ENCODE measurements at regions not wholly inside any gene's neighbourhood (a gene's known extent, or its start where the extent isn't known, plus 50 kb on each side); places are given as distances from the start of the nearest gene placed in this dataset.

- H2AFZ ChIP-seq (ENCODE audit: low read depth) = no peak overlapping the region
- ChIA-PET CTCF (interaction anchor here (0.8 to 1.1 kb wide), 2 partner anchors 20 to 301 kb away, joined by 3 to 4 read pairs; no protein-coding TSS in a partner anchor), POLR2A (no interaction called here)
- no peaks in the 10 kb centered on the region for H3K9me3 ChIP-seq
- H3K9ac ChIP-seq = no peak overlapping the region
- no peak overlapping the region for H3K4me2 ChIP-seq
- no peak overlapping the region for H3K27ac ChIP-seq (ENCODE audit: low read depth in 2 of 2, low read length in 1 of 2)
- no peaks in the 10 kb centered on the region for H3K9me2 ChIP-seq
- H3K79me2 ChIP-seq (ENCODE audit: insufficient read depth) = no peaks in the 10 kb centered on the region
- H3K27me3 ChIP-seq (ENCODE audit: insufficient read depth) = no peaks in the 10 kb centered on the region
- H3K4me3 ChIP-seq (ENCODE audit: low read depth in 2 of 2, low read length in 1 of 2) = no peak overlapping the region
- WGBS (ENCODE audit: low lambda C conversion rate) = 56% methylated on average over 23 of the region's 24 CpGs
- H4K20me1 ChIP-seq (ENCODE audit: insufficient read depth) = no peaks in the 10 kb centered on the region
- no peaks in the 10 kb centered on the region for H3F3A ChIP-seq (replicated peaks; ENCODE audit: insufficient read depth)
- H3K4me1 ChIP-seq (ENCODE audit: control insufficient read depth in 1 of 2, insufficient read depth in 2 of 2, low read depth in 1 of 2, low read length in 1 of 2) = peaks cover 0 to 20% of the 10 kb centered on the region in 2 experiments; a peak in 1 of 4 replicates
- H3K36me3 ChIP-seq (replicated peaks in 1 of 2; ENCODE audit: control insufficient read depth in 1 of 2, insufficient read depth in 2 of 2, low read length in 1 of 2) = no peaks in the 10 kb centered on the region
- TF ChIP-seq MEF2A (IDR thresholded peaks at IDR 0.05; ENCODE audit: borderline replicate concordance, low read depth) (no peak), USF1 (IDR thresholded peaks at IDR 0.05; ENCODE audit: borderline replicate concordance, low read depth) (no peak), SMC3 (IDR thresholded peaks at IDR 0.05; ENCODE audit: low read depth, low read length) (no peak), TEAD4 (IDR thresholded peaks at IDR 0.05; ENCODE audit: borderline replicate concordance, insufficient read depth) (no peak), GABPA (IDR thresholded peaks at IDR 0.05; ENCODE audit: low read depth) (no peak), REST (IDR thresholded peaks at IDR 0.05; ENCODE audit: low read depth, low read length) (no peak), TAF1 (IDR thresholded peaks at IDR 0.05; ENCODE audit: borderline replicate concordance, low read depth, low read length) (no peak), SIN3A (IDR thresholded peaks at IDR 0.05; ENCODE audit: borderline replicate concordance, low read depth, low read length) (no peak), RFX5 (IDR thresholded peaks at IDR 0.05; ENCODE audit: low read length) (no peak)
- TF ChIP-seq, protein P1, sequence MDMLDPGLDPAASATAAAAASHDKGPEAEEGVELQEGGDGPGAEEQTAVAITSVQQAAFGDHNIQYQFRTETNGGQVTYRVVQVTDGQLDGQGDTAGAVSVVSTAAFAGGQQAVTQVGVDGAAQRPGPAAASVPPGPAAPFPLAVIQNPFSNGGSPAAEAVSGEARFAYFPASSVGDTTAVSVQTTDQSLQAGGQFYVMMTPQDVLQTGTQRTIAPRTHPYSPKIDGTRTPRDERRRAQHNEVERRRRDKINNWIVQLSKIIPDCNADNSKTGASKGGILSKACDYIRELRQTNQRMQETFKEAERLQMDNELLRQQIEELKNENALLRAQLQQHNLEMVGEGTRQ (IDR thresholded peaks at IDR 0.05; ENCODE audit: borderline replicate concordance, low read depth, low read length) = no peak
- DNase-seq = no peak
Measured at GRCh38 chr10:128568990-128569945, 443.0 kb upstream of the MKI67 start.
